ENCODE measurements at regions not wholly inside any gene's neighbourhood (a gene's known extent, or its start where the extent isn't known, plus 50 kb on each side); places are given as distances from the start of the nearest gene placed in this dataset.

DNA sequence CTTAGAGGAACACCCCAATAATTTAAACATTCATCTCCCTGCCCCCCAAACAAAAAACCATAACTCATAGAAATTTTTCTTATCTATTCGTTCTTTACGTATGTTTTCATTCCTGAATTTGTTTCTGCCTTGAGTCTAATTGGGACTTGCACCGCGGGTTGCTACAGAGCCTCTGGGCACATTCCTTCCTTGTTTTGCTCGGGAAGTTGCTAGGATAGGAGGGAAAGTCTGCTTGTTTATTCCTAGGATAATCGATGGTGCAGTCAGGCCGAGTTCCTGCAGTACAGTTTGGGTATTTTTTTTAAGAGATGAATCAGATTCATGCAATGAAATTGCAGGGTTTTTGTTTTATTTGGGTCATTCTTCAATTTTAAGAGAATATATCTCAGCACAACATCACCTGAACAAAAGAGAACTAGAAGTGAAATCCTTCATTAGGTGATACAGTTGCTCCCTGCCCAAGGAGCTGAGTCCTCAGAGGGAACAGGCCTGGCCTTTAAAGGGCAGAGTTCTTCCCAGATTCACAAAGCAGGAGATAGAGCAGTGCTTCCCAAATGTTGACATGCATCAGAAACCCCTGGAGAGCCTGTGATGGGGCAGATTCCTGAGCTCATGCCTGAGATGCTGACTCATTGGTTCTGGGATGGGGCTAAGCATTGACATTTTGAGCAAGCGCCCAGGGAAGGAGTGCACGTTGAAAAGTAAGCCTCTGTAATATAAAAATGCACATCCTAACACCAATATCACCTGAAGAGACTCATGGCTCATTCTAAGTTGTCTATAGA lies 114.9 kb upstream of the FAM9B start:
- no peak for DNase-seq

- no peak for DNase-seq
Observed at GRCh38 chrX:9149501-9150245, 115.7 kb upstream of the FAM9B start.

DNA sequence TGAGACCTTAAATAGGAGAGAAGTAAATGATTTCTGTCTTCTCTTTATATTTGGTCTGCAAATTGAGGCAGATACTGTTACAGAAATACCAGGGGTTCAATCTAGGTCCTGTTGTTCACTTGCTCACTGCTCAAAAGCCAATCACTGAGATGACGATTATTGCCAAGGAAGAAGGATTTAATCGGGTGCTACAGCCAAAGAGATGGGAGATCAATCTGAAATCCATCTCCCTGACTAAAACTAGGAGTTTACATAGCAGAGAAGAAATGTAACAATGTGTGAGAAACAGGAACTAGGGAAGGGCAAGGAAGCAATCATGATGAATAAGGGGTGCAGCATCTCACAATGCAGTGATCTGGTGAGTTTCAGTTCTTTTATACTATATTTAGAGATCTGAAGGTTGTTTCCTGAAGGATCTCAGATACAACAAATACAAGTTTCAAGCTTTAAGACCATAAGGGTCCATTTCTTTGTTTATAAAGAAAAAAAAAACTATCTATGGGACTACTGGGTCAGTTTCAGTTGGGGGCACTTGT lies 117.9 kb upstream of the FAM9B start:
- no peak for DNase-seq

- no peak for DNase-seq
Observed at GRCh38 chrX:9153300-9153699, 119.4 kb upstream of the FAM9B start.

GRCh38 chrX:9158611-9159010 lies 124.7 kb upstream of the FAM9B start:
- no peak for DNase-seq

GRCh38 chrX:9160698-9161329 lies 126.9 kb upstream of the FAM9B start:
- DNase-seq = no peak

- DNase-seq = no peak
Observed at GRCh38 chrX:9162698-9163097, 128.8 kb upstream of the FAM9B start.

DNA sequence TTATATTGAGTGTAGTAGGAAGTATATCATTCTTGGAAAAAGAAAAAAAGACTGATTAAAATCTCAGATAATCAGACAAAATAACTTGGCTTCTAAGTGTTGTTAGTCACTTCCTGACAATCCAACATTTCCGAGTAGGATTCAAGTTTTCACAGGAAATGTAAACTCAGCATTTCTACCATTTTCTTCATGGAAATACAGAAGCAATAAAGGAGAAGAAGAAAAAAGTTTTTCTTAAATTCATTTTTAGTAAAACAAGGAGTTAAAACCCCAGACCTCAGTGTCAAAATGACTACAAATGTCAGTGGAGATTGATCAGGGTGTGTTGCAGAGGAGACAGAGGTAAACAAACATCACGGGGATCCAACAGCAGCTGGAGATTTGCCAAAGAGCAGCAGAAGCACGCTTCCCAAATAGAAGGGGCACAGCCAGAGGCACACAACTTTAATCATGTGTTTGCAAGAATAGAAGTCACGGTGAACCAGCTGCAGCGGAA lies 129.3 kb upstream of the FAM9B start:
- DNase-seq = no peak

DNA sequence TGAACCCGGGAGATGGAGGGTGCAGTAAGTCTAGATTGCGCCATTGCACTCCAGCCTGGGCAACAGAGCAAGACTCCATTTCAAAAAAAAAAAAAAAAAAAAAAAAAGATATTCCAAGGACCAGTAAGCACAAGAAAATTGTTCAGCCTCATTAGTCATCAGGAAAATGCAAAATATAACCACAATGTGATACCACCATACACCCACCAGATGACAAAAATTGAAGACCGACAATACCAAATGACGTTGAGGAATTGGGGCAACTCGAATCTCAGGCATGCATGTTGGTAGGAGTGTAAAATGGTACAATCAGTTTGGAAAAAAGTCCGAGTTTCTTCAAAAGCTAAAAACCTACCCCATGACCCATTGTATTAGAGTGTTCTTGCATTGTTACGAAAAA lies 130.2 kb upstream of the FAM9B start:
- DNase-seq = no peak

GRCh38 chrX:9164533-9165426 lies 130.9 kb upstream of the FAM9B start:
- no peak for DNase-seq

- no peak for DNase-seq
Observed at GRCh38 chrX:9166584-9166944, 132.6 kb upstream of the FAM9B start.

- DNase-seq = no peak
Observed at GRCh38 chrX:9171841-9172463, 138.0 kb upstream of the FAM9B start.

- no peak for DNase-seq
Observed at GRCh38 chrX:9172464-9172850, 138.5 kb upstream of the FAM9B start.

DNA sequence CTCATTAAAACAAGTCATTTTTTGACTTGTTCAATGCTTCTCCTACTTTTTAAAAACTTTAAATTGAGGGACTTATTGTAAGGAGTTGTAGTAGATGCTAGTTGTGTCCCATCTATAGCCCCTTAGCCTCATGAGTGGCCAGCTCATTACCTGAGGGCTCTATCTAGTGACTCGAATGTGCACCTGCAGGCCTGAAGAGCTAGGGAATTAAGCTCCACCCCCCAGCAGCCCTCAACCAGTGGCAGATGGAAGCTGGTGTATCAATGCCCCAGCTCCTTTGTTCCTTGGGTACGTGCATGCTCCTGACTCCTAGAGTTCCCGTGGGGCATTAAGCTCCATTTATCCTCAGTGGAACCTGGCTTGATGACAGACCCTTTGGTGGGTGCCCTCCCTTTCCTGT lies 146.7 kb upstream of the FAM9B start:
- DNase-seq = no peak

GRCh38 chrX:9182041-9182440 lies 148.1 kb upstream of the FAM9B start:
- DNase-seq = no peak

DNA sequence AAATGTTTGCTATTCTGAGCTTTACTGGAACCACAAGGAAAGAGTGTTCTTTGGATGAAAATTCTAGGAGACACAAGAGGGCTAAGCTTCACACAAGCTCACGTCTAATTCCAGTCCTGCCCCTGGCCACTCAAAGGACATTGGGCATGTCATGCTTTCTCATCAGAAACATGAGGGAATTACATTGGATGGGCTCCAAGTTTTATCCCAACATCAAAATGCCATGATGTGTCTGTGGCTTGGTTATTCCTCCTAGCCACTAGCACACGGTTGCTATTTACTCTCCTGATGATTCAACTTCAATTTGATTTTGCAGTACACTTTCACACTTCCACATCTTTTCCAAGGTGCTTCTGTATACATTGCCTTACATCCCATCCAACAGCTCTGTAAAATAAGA lies 149.6 kb upstream of the FAM9B start:
- DNase-seq = no peak

DNA sequence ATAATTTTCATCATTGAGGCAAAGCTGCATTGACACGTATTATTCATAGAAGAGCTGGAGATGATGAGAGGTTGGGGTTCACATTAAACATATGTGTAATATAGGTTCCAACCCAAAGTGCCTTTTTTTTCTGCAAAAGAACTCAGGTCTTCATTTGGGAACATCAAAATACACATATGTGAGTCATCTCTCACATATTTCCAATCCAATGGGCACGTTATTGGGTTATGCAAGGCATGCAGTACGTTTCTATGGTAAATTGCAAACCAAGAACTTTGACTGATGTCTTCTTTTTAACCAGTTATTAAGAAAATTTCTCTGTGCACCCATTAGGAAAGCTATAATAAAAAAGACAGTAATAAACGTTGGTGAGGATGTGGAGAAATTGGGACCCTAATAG lies 150.3 kb upstream of the FAM9B start:
- no peak for DNase-seq

- no peak for DNase-seq
Observed at GRCh38 chrX:9188117-9188516, 154.2 kb upstream of the FAM9B start.

GRCh38 chrX:9189286-9189685 lies 155.4 kb upstream of the FAM9B start:
- DNase-seq = no peak

DNA sequence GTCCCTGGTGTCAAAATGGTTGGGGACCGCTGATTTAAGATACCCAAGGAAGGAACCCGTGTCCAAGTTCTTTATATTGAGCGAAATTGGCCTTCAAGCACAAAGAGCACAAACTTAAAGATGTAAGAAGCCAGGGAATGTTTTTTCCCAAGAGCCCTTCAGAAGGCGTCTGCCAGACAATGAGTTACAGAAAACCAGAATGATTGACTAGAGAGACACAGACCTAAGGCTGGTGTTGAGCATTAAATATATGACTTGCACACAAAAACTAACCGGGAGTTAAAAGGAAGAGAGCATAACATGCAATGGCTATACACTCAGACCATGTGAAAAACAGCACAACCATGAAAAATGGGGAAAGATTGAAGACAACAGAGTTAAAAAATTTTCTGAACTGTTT lies 157.5 kb upstream of the FAM9B start:
- DNase-seq = no peak

DNA sequence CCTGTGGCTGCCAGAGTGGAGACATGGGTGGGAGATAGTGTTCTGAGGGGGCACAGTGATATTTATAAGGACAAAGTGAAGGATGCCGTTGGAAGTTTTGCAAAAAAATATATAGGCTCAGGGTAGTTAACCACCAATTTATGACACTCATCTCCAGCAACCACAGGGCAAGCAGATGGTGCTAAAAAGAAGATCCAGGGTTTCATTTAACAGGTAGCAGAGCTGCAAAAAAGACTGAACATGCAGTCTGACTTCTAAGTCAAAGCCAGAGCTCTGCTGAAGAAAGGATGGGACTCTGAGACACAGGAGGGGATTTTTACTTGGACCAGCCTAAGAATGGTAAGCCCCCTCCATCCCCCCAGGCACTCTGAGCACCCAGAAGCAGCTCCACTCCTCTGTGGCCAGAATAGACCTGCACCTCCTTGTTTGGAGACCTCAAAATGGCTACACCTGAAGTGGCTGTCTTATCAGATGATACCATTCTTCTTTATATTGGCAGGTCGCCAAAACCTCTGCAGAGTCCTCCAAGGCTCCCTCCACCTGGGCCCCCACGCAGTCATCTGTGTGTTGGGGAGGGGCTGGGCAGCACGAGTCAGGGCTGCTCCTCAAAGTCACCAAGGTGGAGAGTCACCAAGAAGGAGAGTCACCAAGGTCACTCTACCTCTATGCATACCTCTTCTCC lies 161.4 kb upstream of the FAM9B start:
- DNase-seq = no peak
